ENCODE measurements at regions not wholly inside any gene's neighbourhood (a gene's known extent, or its start where the extent isn't known, plus 50 kb on each side); places are given as distances from the start of the nearest gene placed in this dataset.

DNA sequence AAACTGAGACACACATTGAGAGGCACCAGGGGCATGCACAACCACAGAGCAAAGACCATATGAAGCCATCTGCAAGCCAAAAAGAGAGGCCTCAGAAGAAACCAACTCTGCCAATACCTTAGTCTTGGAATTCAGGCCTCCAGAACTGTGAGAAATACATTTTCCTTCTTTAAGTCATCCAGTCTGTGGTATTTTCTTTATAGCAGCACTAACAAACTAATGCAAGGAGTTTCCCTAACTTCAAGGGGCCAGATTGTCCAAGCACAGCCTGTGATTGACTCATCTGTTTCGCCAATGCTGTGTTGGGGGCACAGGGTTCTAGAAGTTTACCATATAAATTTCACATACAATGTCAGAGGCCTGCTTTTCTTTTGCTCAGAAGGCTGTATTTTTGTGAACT, 364.6 kb downstream of the GJA1 start:
- TF ChIP-seq, protein P1, sequence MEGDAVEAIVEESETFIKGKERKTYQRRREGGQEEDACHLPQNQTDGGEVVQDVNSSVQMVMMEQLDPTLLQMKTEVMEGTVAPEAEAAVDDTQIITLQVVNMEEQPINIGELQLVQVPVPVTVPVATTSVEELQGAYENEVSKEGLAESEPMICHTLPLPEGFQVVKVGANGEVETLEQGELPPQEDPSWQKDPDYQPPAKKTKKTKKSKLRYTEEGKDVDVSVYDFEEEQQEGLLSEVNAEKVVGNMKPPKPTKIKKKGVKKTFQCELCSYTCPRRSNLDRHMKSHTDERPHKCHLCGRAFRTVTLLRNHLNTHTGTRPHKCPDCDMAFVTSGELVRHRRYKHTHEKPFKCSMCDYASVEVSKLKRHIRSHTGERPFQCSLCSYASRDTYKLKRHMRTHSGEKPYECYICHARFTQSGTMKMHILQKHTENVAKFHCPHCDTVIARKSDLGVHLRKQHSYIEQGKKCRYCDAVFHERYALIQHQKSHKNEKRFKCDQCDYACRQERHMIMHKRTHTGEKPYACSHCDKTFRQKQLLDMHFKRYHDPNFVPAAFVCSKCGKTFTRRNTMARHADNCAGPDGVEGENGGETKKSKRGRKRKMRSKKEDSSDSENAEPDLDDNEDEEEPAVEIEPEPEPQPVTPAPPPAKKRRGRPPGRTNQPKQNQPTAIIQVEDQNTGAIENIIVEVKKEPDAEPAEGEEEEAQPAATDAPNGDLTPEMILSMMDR (IDR thresholded peaks at IDR 0.05 in 4 of 5, conservative IDR thresholded peaks at IDR 0.05 in 1 of 5) = no peak
- TF ChIP-seq POLR2A (IDR thresholded peaks at IDR 0.05) = no peak
